Medulla oblongata (tissue), 1 donor: ENCODE measurements at regions not wholly inside any gene's neighbourhood (a gene's known extent, or its start where the extent isn't known, plus 50 kb on each side); places are given as distances from the start of the nearest gene placed in this dataset.

Source experiments
- DNase-seq: peaks from one replicate; pipeline ENCODE4 v3.0.0-alpha.2; 2015; ENCODE audit errors: extremely low spot score

DNA sequence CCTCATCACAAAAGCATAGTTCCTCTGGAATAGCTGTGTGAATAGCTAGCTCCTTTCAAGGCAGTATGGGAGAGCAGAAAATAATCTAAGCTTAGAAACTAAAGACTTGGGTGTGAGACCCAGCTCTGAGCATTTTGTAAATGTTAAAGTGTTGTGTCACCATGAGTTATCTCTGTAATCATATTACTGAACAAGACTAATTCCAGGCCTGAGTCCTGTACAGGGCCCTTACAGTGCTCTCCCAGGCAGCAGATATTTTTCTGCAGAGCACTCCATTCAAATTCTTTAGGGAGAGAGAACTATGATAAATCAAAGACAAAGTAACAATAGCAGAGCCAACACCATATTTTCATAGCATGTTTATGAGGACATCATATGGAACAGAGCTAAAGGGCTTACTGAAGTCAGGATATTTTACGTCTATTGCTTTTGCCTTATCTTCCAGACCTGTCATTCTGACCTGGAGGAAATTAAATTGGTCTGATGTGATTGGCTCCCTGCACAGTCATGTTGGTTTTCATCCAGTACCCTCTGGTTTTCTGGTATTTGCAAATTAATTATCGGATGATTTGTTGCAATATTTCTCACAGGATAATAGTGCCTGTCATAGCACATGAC is 172.6 kb upstream of the PPP2R3A start:
- no peak for DNase-seq

DNA sequence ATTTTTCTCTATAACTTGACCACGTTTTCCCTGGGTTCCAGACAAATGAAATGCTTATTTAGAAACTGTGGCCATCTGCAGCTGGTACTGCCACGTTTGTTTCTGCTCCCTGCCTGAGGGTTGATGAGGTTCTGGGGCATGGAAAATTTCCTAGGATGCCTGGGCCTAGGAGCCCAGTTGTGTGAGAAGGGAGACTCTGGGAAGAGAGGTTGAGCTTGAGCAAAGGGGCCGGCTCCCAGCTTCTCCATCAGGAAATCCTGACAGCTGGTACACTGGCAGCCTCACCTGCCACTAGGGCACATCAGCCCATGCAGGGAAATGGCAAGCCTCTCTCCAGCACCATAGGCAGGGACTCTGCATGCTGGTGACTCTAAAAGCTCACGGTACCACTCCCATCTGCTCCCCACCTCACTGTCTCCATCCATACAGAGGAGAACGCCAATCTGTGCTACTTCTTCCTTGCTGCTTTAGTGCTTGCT is 165.4 kb upstream of the PPP2R3A start:
- no peak for DNase-seq

DNA sequence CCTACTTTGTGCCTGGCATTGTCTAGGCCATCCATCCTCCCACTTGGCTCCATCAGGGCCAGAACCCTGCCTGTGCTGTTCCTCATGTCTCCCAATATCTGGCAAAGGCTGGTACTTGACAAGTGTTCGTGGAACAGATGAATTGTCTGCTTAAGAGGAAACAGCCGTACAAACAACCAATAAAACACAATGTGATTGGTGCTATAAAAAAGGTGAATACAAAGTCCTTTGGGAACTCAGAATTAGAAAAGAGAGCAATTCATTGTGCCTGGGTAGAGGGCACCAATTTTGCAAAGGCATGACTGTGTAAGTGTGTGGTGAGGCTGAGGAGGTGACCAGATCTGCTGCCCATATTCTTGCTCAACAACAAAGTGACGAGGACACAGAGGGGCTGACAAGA is 164.5 kb upstream of the PPP2R3A start:
- no peak for DNase-seq

DNA sequence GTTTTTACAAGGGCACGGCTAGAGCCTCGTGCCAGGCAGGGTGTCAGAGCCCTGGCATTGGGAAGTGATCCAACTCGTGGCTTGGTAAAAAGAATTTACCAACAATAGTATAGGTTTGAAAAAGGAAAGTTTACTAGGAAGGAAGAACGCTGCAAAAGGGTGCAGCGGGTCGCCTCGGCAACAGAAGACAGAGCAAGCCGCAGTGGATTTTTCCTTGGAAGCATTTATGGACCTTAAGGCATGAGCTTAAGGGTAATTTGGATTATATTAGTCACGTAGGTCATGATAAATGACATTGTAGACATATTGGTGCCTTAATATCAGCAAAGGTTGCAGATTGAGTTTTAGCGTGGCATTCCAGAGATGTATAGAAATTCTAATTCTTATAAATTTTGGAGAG is 163.4 kb upstream of the PPP2R3A start:
- DNase-seq, result no peak

DNA sequence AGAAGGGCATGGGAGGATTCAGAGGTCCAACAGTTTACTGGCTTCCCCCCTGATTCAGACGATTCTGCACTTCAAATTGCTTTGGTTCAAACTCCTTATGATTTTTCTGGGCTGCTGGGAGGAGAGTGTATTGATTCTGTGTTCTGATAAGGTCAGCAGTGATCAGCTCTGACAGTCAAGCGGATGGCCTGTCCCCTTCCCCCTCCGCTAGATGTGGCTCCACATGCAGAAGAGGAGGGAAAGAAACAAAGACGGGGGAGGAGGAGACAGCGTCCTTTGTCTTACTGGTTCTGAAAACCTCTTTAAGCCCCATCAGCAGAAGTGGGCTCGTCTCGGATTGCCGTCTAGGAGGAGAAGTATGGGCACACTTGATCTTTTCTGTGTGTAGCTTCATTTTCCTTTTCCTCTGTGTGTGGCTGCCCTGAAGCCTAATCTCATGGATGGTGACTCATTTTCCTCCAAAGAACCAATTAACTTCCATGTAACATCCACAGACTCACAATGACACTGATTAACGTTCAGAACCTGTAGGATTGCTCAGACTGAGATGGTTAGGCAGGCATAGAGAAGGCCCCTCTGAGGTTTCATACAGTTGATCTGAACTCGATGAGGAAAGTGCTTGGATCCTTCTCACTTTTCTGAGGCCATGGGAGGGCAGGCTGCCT is 162.4 kb upstream of the PPP2R3A start:
- DNase-seq, result no peak

DNA sequence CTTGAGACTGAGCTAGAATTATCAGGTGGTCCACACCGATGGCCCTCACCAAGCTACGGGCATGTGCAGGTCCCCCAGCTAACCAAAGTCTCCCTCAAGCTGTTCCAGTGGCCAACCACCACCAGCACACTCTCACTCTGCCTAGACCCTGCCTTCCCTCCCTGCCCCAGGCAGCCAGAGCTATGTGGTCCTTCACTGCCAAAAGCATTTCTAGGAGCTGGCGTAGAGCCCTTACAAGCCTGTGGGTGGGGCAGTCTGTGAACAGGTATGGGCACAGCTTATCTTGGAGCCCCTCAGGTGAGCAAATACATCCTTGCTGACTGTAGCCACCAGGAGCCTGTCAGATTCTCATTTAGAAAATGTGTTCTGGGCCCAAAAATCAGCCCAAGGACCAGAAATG is 159.8 kb upstream of the PPP2R3A start:
- DNase-seq, result no peak

DNA sequence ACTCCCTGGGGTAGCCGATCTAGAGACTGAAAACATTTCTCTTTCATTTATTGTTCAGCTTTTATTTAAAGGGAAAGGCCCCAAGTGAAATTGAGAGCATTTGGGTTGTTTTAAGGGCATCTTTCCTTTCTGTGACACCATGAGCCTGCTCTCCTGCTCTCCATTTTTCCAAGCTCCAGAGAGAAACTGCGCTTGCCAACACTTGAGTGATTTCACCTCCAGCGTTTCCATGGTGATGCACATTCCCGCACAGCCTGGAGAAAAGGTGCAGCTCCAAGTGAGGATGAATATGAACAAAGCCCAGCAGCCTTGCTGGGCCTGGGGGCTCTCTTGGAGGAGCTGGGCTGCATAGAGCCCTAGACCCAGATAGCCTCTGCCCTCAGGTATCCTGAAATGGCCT is 159.2 kb upstream of the PPP2R3A start:
- no peak for DNase-seq

DNA sequence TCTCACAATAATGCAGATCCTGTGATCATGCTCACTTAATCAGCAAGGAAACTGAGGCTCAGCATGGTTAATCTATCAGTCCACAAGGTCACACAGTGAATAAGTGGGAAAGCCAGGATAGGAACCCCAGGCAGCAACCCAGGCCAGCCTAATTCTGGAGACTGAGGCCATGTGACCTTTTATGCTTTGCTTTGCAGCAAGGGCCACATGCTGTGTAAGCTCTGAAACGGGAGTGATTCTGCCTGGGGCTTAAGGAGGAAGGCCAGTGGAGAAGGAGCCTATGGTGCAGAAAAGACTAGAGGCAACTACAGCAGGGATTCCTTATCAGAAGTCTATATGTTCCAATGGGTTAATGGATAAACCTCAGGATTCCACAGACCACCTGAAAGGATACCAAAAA is 157.6 kb upstream of the PPP2R3A start:
- no peak for DNase-seq

DNA sequence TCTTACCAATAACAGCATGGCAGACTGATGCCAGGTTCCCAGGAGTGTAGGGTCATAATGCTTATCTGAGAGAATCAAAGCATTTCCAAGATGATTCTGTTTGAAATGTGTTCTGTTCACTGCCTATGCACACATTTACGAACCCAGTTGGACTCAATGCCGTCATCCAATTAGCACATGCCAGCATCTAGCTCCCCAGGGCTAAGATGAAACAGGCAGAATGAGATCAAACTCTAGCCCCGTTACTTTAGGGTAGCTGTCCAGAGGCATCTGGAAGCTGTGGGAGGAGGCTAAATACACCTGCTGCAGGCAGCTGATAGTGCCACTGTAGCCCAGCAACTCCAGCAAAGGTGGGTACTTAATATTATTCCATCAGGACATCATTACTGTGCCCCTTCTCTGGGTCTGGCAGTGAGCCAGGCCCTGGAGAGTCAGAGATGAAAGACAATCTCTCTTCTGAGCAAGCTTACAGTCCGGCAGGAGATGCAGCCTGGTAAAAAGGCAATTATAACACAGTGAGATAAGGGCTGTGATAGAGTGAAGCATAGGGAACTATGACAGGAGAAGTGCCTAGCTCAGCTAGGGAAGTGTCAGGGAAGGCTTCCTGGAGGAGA is 156.4 kb upstream of the PPP2R3A start:
- no peak for DNase-seq

DNA sequence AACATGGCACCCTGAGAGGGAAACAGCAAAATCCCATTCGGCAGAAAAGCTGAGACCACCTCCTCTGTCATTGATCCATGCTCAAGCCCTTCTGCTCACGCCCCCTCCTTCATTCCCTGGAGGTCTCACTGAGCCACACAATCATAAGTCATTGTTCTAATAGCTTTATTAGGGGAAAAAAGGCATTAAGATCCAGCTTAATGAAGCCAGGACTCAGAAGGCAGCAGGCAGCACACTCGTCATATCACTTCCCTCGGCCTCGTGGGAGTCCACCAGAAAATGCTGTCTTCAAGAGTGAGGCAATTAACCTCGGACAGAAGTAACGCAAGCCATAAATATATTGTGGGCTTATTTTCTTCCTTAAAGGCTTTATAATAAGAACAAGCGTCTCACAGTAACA is 153.9 kb upstream of the PPP2R3A start:
- DNase-seq, result no peak

DNA sequence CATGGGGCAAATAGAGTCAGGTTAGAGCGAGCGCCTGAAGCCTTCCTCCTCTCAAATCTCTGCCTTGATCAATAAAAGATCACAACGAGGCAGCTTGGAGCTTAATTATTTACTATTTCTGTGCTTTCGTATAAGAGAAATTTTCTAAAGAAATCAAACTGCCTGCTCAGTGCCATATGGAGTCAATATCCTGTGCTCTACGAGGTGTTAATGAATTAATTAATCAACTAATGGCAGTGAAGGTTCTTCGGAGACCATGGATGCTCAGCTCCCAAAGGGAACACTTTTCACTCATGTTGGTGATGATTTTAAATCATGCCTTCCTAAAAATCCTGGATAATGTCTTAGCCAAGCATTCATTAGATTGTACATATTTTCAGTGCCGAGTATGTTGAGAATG is 153.5 kb upstream of the PPP2R3A start:
- DNase-seq, result no peak

DNA sequence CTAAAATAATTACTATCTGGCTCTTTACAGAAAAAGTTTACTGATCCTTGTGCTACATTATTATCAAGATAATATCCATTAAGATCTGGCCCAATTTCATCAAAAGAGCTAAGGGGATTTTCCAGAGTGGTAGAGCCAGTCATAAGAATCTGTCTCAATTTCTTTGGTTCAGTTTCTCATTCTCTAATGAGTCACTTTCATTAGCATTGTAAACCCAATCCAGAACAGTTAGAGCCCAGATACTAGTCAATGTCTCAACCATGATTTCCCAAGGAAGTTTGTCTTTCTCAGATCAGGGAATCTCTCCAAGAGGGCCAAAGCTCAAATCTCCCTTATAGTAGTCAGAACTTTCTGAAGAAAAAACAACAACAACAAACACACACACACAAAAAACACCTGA is 131.1 kb upstream of the PPP2R3A start:
- DNase-seq, result no peak

DNA sequence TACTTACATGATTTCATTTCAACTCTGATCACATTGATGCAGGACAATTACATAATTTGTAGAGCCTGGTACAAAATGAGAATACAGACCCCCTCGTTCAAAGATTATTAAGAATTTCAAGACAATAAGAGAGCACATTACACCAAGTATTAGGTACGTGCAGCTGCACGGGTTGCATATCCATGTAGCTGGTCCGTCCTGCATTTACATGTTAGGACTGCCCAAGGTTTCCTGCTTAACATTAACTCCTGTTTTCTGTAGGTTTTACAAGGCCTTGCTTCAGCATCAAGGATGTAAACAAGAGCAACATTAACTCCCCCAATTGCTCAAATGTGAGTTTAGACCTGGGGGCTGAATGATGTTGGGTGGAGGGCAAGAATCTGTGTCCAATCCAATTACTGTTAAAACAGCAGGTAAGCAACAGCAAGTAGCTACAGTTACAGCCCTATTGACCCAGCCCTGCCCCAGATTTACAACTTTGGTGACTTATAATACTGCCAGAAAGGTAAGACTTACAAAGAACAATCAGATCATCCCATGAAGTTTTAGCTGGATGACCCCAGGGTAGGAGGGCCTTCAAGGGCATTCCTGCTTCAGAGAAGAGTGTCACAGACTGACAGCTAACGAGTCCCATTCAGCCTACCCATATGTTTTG is 127.4 kb upstream of the PPP2R3A start:
- no peak for DNase-seq

DNA sequence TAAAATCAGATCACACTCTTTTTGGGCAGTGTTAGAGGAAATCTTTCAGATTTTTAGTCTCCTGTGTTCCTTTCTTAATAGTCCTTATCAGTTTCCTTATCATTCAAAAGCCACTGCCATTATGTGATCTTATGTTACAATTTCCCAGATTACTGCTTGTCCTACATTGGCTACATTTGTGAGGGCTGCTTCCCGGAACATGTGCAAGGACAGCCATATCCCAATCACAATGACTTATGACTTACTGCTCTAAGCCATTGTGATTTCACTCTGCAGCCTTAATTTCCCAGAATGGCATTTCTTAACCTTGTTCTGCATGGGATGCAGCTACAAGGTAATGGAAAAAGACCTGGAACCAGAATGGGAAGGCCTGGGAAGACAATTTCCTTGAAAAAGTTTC is 125.1 kb upstream of the PPP2R3A start:
- no peak for DNase-seq

DNA sequence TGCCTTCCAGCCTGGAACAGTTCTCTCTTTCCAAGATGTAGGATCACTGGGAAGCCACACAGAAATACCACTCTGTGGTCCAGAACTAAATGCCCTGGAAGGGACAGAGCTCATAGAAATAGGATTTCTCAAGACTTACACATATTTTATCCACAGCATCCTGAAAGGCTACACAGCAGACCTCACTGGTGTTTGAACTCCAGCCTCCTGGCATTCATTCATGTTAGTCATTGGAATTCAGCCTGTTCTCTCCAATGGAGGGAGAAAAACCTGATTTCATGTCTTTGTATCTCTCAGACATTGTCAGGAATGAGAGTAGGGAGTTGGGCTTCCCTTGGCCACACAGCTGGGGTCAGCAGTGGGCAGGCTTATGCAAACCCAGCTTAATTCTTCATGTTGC is 121.1 kb upstream of the PPP2R3A start:
- DNase-seq, result no peak

DNA sequence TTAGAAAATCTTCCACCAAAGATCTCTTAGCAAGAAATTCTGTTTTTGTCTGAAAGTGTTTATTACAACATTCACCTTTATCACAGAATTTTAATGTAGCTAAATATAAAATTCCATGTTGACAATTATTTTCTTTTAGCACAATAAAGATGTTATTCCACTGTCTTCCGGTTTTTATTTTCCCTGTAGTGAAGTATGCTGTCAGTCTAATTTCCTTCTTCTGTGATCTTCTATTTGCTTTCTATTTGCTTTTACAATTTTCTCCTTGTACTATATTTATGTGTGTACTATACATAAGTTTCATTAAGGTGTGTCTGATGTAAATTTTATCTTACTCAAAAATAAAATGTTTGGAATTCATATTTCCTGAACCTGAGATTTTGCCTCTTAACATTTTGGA is 117.5 kb upstream of the PPP2R3A start:
- no peak for DNase-seq

DNA sequence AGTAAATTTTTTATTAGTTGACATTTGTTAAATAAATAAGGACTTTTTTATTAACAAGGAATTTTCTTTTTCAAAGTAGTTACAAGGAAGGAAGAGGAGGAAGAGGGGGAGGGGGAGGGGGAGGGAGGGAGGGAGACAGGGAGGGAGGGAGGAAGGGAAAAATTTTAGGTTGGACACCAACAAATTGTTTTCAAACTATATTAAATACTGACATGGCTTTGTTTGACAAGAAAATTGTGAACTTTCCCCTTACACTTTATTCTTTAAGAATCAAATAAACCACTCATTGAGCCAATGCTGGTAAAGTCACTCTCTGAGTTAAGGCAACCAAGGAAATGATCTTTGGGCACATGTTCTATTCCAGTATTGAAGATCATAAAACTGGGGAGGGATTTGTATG is 115.7 kb upstream of the PPP2R3A start:
- DNase-seq, result no peak

DNA sequence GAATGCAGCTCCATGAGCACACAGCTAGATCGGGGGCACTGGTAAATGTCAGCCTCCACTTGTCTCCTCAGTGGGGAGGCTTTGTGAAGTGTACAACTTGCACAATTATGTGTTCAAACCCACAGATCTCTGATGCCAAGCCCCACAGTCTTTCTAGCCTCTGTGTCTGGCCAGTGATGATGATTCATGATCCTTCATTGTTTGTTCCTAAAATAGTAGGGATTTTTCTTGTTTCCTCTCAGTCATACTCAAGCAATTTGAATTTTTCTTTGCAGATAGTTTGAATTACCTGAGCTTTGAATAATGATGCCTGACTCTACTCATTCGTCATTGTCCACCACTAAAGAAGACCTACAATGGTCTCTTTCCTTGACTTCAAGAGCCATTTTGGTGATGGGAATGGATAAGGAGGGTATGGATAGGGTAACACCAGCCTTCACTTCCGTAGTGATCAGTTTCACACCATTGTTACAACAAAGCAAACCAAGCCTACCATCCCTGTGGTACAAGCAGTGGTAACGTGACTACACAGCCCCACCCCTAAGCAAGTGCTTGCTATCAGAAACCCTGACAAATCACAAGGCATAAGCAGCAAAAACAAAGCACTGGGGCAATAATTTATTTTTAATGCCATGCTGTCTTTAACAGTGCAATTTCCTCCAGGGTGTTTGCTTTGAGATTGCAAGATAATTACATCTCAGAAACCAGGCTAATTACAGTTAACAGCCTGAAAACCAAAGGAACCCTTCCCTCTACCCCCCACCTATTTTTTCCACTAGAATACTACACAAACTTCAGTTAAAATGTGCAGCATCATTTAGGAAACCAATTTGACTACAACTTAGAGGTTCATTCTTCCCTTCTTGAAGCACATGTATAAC is 114.1 kb upstream of the PPP2R3A start:
- DNase-seq, result no peak

DNA sequence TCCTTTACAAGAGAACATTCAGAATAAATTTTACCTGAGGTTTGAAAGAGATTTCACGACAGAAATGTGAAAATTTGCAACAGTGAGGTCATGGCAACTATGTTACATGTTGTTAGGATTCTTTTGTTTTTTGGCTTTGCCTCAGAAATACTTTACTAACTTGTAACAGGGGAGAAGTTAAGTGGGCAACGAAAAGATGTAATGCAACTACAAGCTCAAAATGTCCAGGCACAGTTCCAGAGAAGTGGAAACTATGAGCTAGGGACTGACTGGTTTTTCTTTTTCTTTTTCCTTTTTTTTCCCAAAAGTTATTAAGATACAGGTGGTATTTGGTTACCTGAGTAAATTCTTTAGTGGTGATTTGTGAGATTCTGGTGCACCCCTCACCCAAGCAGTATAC is 111.5 kb upstream of the PPP2R3A start:
- no peak for DNase-seq

DNA sequence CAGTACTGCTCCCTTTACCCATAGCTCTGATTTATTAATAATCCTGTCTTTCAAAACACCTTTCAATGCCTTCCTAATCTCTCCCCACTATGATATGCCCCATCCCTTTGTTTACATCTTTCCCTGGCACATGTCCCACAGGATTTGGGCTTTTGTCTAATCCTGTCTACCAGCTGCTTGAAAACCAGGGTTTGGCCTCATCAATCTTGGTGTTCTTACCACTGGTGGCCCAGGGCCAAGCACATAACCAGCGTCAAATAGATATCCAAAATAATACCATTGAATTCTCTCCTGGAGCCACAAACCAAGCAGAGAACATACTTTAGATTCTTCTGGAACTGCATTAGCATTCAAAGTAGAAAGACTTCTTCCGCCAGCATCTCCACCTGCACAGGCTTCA is 104.8 kb upstream of the PPP2R3A start:
- DNase-seq, result no peak

DNA sequence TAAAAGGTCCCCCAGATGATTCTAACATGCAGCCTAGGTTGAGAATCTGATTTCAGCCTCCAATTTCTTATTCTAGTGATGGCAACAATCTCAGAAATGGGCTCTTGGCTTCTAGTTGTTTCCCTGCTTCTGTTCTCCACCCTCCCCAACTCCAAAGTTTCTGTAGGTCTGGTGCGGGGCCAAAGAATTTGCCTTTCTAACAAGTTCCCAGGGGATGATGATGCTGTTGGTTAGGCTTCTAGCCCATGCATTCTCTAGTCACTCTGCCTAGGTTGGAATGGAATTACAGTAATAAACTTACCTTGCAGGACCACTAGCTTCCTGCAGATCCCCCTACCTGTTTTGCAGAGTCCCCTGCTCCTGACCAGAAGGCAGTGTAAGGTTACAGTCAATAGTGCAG is 103.2 kb upstream of the PPP2R3A start:
- no peak for DNase-seq

DNA sequence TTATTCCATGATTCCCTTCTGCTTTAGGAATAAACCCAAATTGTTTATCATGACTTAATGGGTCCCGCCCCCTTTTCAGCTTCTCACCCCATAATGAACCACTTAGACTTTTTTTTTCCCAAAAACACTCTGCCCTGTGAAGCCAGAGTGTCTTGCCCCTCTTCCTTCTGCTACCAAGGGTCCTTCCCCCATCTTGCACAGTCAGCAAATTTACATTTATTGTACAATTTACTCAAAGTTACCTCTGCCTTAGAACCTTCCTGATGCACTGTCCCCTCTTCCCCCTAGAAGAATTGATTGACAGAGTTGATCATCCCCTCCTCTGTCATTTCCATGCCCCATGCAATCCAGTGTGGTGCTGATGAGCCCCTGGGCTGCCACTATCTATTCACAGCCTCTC is 101.5 kb upstream of the PPP2R3A start:
- no peak for DNase-seq
